ENCODE measurements at regions not wholly inside any gene's neighbourhood (a gene's known extent, or its start where the extent isn't known, plus 50 kb on each side); places are given as distances from the start of the nearest gene placed in this dataset.

DNA sequence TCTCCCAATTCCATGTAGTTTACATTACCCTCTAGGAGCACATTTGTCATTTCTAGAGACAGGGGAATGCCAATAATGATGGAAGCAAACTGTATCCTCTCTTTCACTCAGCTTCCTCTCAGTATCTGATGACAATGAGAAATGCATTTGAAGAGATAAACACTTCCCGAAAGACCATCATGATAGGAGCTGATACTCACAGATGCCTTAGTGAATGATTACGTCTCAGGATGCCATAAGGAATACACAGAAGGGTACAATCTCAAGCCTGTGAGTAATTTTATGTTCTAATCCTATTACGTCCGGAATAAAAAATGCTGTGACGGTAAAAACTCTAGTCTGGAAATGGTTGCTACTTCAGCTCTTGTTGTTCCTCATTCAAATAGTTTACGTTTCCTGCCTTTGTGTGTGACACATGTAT, 663.8 kb upstream of the MIR17HG start (continued):
- TF ChIP-seq, protein P1, sequence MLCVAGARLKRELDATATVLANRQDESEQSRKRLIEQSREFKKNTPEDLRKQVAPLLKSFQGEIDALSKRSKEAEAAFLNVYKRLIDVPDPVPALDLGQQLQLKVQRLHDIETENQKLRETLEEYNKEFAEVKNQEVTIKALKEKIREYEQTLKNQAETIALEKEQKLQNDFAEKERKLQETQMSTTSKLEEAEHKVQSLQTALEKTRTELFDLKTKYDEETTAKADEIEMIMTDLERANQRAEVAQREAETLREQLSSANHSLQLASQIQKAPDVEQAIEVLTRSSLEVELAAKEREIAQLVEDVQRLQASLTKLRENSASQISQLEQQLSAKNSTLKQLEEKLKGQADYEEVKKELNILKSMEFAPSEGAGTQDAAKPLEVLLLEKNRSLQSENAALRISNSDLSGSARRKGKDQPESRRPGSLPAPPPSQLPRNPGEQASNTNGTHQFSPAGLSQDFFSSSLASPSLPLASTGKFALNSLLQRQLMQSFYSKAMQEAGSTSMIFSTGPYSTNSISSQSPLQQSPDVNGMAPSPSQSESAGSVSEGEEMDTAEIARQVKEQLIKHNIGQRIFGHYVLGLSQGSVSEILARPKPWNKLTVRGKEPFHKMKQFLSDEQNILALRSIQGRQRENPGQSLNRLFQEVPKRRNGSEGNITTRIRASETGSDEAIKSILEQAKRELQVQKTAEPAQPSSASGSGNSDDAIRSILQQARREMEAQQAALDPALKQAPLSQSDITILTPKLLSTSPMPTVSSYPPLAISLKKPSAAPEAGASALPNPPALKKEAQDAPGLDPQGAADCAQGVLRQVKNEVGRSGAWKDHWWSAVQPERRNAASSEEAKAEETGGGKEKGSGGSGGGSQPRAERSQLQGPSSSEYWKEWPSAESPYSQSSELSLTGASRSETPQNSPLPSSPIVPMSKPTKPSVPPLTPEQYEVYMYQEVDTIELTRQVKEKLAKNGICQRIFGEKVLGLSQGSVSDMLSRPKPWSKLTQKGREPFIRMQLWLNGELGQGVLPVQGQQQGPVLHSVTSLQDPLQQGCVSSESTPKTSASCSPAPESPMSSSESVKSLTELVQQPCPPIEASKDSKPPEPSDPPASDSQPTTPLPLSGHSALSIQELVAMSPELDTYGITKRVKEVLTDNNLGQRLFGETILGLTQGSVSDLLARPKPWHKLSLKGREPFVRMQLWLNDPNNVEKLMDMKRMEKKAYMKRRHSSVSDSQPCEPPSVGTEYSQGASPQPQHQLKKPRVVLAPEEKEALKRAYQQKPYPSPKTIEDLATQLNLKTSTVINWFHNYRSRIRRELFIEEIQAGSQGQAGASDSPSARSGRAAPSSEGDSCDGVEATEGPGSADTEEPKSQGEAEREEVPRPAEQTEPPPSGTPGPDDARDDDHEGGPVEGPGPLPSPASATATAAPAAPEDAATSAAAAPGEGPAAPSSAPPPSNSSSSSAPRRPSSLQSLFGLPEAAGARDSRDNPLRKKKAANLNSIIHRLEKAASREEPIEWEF (CRISPR knock-in tag; IDR thresholded peaks at IDR 0.05) = no peak
- no peak for TF ChIP-seq OTX1 (CRISPR knock-in tag; IDR thresholded peaks at IDR 0.05)
- 0 out of 2 replicates have a peak, but pooled peaks have one; percentile 31 for TF ChIP-seq ZNF507 (tag; conservative IDR thresholded peaks at IDR 0.05)
- TF ChIP-seq MCM5 (IDR thresholded peaks at IDR 0.05; ENCODE audit: low read depth) = no peak
- TF ChIP-seq POLR2AphosphoS2 (IDR thresholded peaks at IDR 0.05; ENCODE audit: low read length) = no peak
- TF ChIP-seq CCAR2 (IDR thresholded peaks at IDR 0.05; ENCODE audit: low read depth, low read length) = no peak
- no peak for TF ChIP-seq MTF1 (CRISPR knock-in tag; IDR thresholded peaks at IDR 0.05; ENCODE audit: borderline replicate concordance)
- no peak for TF ChIP-seq TAF1 (IDR thresholded peaks at IDR 0.05; ENCODE audit: control insufficient read depth, extremely low read depth, insufficient read depth, low read length, severe bottlenecking)
- TF ChIP-seq, protein P2, sequence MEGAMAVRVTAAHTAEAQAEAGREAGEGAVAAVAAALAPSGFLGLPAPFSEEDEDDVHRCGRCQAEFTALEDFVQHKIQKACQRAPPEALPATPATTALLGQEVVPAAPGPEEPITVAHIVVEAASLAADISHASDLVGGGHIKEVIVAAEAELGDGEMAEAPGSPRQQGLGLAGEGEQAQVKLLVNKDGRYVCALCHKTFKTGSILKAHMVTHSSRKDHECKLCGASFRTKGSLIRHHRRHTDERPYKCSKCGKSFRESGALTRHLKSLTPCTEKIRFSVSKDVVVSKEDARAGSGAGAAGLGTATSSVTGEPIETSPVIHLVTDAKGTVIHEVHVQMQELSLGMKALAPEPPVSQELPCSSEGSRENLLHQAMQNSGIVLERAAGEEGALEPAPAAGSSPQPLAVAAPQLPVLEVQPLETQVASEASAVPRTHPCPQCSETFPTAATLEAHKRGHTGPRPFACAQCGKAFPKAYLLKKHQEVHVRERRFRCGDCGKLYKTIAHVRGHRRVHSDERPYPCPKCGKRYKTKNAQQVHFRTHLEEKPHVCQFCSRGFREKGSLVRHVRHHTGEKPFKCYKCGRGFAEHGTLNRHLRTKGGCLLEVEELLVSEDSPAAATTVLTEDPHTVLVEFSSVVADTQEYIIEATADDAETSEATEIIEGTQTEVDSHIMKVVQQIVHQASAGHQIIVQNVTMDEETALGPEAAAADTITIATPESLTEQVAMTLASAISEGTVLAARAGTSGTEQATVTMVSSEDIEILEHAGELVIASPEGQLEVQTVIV (CRISPR knock-in tag; IDR thresholded peaks at IDR 0.05; ENCODE audit: borderline replicate concordance) = 0 out of 2 replicates have a peak, but pooled peaks have one; percentile 20
- TF ChIP-seq FOXA1 (IDR thresholded peaks at IDR 0.05; ENCODE audit: borderline replicate concordance) = no peak

Data from K562 (cell line).